Left lung (tissue), 4 donors: ENCODE measurements at regions not wholly inside any gene's neighbourhood (a gene's known extent, or its start where the extent isn't known, plus 50 kb on each side); places are given as distances from the start of the nearest gene placed in this dataset.

Experiments used
- ATAC-seq: fragments of 200-7000 bp; cut with Tn5 transposase; one replicate; pipeline ENCODE4 v1.9.1; 2020; ENCODE audit warnings: moderate library complexity
- DNase-seq, 4 donors: peaks; one replicate each; pipeline ENCODE4 v3.0.0-alpha.2; 2013 to 2020
- H3K27ac ChIP-seq, 2 donors: fragments of 200-600 bp; sonication (generic) in 1 of 2; one replicate each; pipeline versions ENCODE4 v1.5.0 to v1.8.0; 2020 to 2021
- H3K27me3 ChIP-seq, 2 donors: fragments of 200-600 bp; sonication (generic) in 1 of 2; one replicate each; pipeline versions ENCODE4 v1.5.0 to v1.8.0; 2020 to 2021
- H3K36me3 ChIP-seq, 2 donors: fragments of 200-600 bp; sonication (generic) in 1 of 2; one replicate each; pipeline versions ENCODE4 v1.5.0 to v1.8.0; 2020 to 2021
- H3K4me1 ChIP-seq, 2 donors: fragments of 200-600 bp; one replicate each; pipeline ENCODE4 v1.8.0; 2021
- H3K4me3 ChIP-seq, 2 donors: fragments of 200-600 bp; sonication (generic) in 1 of 2; one replicate each; pipeline versions ENCODE4 v1.5.0 to v1.8.0; 2020 to 2021; ENCODE audit warnings: mild to moderate bottlenecking in 1 of 2
- H3K9me3 ChIP-seq, 2 donors: fragments of 200-600 bp; sonication (generic) in 1 of 2; one replicate each; pipeline versions ENCODE4 v1.5.0 to v1.8.0; 2020 to 2021
- CTCF ChIP-seq, 2 donors: fragments of 200-600 bp; sonication (generic) in 1 of 2; IDR thresholded peaks; one replicate each; pipeline versions ENCODE4 v1.5.0 to v1.8.0; 2021; ENCODE audit warnings: antibody characterized with exemption in 2 of 2
- intact Hi-C, 2 donors: fragments of 100-400 bp; cut with DNase I; formaldehyde crosslinking; loops; one replicate each; pipeline versions ENCODE4 v1.11.2 to v1.14.2; 2022
- donor health status: DM: no; HTN: yes; CAD: no.
- donor health status: DM: no; HTN: no; CAD: no.

GRCh38 chr6:84905823-84906222, 141.4 kb upstream of the TBX18 start:
- no peaks in the 10 kb centered on the region for H3K27me3 ChIP-seq
- ATAC-seq: no peak
- no peaks in the 10 kb centered on the region for H3K9me3 ChIP-seq
- H3K4me3 ChIP-seq: no peak overlapping the region
- no peak for TF ChIP-seq CTCF (IDR thresholded peaks at IDR 0.05)
- no peaks in the 10 kb centered on the region for H3K4me1 ChIP-seq
- no peak for DNase-seq
- no peak overlapping the region for H3K27ac ChIP-seq
- no peaks in the 10 kb centered on the region for H3K36me3 ChIP-seq
- intact Hi-C loops: no loop called here

GRCh38 chr6:84902354-84902928, 138.0 kb upstream of the TBX18 start:
- DNase-seq (no peak), ATAC-seq (no peak)
- no peak for TF ChIP-seq CTCF (IDR thresholded peaks at IDR 0.05)
- intact Hi-C loops: no loop called here
- Histone ChIP-seq H3K36me3 (no peaks in the 10 kb centered on the region), H3K9me3 (no peaks in the 10 kb centered on the region), H3K27me3 (no peaks in the 10 kb centered on the region), H3K27ac (no peak overlapping the region), H3K4me1 (no peaks in the 10 kb centered on the region), H3K4me3 (no peak overlapping the region)

GRCh38 chr6:84897988-84898594, 133.7 kb upstream of the TBX18 start:
- intact Hi-C loops: no loop called here
- H3K27me3 ChIP-seq: no peaks in the 10 kb centered on the region
- H3K36me3 ChIP-seq: no peaks in the 10 kb centered on the region
- H3K4me1 ChIP-seq: no peaks in the 10 kb centered on the region
- TF ChIP-seq CTCF (IDR thresholded peaks at IDR 0.05): no peak
- H3K4me3 ChIP-seq: no peak overlapping the region
- DNase-seq (no peak), ATAC-seq (no peak)
- no peak overlapping the region for H3K27ac ChIP-seq
- H3K9me3 ChIP-seq: no peaks in the 10 kb centered on the region

- no peak overlapping the region for H3K4me3 ChIP-seq
- TF ChIP-seq CTCF (IDR thresholded peaks at IDR 0.05): no peak
- no peaks in the 10 kb centered on the region for H3K27me3 ChIP-seq
- H3K4me1 ChIP-seq: no peaks in the 10 kb centered on the region
- no peaks in the 10 kb centered on the region for H3K36me3 ChIP-seq
- ATAC-seq: no peak
- intact Hi-C loops: no loop called here
- no peak for DNase-seq
- no peak overlapping the region for H3K27ac ChIP-seq
- H3K9me3 ChIP-seq: no peaks in the 10 kb centered on the region
Observed at GRCh38 chr6:84897011-84897410, 132.6 kb upstream of the TBX18 start.

GRCh38 chr6:84892671-84893070, 128.3 kb upstream of the TBX18 start:
- Histone ChIP-seq H3K9me3 (no peaks in the 10 kb centered on the region), H3K4me1 (no peaks in the 10 kb centered on the region), H3K4me3 (no peak overlapping the region), H3K27me3 (no peaks in the 10 kb centered on the region), H3K27ac (no peak overlapping the region), H3K36me3 (no peaks in the 10 kb centered on the region)
- no peak for DNase-seq
- ATAC-seq: no peak
- intact Hi-C loops: no loop called here
- no peak for TF ChIP-seq CTCF (IDR thresholded peaks at IDR 0.05)
